HG03378 (cell line): ENCODE measurements at regions not wholly inside any gene's neighbourhood (a gene's known extent, or its start where the extent isn't known, plus 50 kb on each side); places are given as distances from the start of the nearest gene placed in this dataset.
"Not testable (repeated sequence)": the region's sequence is repeated elsewhere in the genome, so short reads cannot be mapped to it uniquely, and the experiment has no call there.

ENCODE experiments used
- ATAC-seq: cut with Tn5 transposase; IDR thresholded peaks from one replicate; pipeline ENCODE4 v1.9.1; 2021; ENCODE audit warnings: mild to moderate bottlenecking, moderate library complexity; ENCODE audit not compliant: unreplicated experiment

DNA sequence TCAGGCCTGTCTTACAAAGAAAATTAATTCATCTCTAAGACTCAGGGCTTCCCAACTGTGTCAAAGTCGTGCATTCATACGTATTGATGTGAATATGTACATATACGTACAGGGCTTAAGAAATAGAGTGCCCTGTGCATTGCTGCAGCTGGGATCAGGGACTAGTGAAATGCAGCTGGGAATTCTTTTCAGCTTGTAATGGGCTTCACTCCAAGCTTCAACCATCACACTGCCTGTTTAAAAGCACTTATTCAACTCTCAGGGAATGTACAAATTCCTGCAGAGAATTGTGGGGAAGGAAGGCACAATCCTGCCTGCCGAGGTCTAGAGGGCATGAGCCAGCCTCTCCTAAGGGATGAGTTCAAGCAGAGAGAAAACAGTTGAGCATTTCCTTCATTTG is 59.6 kb upstream of the MAN2A1 start:
- ATAC-seq: no peak

DNA sequence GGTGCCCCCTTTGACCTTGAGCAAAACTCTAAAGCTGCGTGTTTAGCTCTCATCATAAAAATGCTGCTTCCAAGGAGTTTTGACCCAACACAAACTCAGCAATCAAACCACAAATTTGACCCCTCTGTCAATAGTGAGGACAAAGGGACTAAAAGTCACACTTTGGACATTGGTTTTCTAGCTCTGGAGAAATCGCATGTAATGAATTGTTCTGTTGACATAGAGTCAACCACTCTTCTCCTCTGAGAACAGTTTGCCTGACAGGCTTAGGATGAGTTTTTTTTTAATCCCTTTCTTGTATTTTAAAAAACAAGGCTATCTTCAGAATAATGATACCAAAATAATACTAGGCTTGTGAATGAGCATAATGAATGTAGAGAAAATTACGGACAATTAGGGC is 61.1 kb upstream of the MAN2A1 start:
- ATAC-seq: no peak

DNA sequence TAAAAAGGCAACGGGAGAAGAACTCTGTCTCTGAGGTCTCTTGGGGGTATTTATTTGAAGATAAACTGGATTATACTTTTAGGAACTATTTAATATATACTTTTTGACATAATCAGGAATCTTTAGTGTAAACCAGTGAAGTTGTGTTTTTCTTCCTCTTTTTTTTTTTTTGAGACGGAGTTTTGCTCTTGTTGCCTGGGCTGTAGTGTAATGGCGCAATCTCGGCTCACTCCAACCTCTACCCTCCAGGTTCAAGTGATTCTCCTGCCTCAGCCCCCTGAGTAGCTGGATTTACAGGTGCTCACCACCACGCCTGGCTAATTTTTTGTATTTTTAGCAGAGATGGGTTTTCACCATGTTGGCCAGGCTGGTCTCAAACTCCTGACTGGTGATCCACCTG is 68.5 kb upstream of the MAN2A1 start:
- ATAC-seq: not testable (repeated sequence)

DNA sequence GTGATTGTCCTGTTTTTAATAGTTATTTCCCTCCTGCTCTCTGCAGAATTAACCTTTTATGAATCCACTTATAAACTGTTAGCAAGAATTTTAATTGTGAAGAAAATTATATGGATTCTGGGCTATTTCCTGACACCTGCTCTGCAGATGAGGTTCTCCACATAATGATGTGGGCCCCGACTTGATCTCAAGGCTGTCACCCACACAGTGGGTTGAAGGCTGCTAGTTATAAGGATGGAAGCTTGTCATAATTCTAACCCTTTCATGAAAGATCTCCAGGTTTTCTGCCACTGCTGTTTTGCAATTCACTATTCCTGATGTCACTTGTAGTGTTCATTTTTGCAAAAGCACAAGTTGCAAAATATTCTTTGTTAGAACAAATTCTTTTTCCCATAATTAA is 69.1 kb upstream of the MAN2A1 start:
- ATAC-seq: no peak

DNA sequence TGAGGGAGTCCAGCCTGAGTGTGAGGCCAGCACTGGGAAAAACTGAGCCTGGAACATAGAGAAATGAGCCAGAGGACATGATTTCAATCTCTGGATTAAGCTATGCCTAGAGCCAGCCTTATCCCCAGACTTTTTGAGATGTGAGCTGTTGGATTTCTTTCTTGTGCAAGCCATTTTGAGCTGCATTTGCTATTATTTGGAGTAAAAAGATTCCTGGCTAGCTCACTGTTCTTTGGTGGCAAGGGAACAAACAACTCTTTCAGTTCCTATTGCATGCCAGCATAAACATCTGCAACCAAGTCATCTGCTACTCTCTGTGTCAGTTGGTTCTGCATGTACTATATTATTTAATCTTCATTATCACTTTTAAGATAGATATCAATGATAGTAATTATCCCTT is 70.1 kb upstream of the MAN2A1 start:
- no peak for ATAC-seq

DNA sequence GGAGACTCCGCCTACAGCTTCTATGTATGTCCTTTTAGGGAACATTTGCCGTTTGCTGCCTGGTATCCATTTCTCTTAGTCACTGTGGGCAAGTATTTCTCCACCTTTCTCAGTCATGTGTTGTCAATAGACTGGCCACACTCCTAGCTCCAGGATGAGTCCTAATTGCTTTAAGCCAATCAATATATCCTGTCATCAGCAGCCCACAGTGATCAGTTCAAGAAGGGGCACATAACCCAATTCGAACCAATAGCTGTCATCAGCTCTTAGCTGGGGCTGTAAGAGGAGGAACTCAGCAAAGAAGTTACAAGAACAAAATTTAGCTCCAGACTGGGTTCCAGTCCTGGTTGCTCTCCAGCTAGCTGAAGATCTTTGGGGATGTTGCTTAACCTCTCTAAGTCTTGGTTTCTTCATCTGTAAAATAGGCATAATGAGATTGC is 70.7 kb upstream of the MAN2A1 start:
- no peak for ATAC-seq

DNA sequence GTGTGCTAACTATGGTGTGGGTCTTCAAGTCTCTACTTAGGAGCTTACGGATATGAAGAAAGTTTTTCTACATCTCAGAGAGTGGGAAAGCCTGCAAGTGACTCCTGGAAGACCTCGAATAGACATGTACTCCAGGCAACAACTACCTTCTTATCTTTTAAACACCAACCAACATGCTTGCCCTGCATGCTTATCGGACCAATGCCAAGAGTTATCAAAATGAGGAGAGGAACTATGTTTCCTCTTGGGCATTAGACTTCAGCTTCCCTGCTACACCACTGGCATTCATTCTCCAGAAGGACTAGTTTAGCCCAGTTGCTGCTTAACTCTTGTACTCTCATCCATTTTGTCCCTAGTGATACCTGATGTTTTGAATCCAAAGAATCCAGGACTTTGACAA is 74.7 kb upstream of the MAN2A1 start:
- no peak for ATAC-seq

DNA sequence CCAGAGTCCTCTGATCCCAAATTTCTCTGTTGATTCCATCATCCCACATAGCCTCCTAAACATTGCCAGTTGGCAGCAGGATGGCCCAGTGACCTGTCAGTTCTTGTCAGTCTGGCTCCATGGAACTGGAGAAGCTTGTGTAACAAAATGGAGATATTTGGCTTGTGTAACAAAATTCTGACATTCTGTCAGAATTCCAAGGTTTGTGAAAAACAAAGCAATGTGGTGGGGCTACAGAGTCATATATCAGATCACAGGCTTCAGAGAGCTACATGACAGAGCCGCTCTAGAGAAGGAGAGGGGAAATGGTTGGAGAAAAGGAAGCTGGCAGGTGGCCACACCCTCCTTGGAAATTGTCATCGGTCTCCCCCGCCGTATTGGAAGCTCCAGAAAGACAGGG is 75.4 kb upstream of the MAN2A1 start:
- no peak for ATAC-seq

DNA sequence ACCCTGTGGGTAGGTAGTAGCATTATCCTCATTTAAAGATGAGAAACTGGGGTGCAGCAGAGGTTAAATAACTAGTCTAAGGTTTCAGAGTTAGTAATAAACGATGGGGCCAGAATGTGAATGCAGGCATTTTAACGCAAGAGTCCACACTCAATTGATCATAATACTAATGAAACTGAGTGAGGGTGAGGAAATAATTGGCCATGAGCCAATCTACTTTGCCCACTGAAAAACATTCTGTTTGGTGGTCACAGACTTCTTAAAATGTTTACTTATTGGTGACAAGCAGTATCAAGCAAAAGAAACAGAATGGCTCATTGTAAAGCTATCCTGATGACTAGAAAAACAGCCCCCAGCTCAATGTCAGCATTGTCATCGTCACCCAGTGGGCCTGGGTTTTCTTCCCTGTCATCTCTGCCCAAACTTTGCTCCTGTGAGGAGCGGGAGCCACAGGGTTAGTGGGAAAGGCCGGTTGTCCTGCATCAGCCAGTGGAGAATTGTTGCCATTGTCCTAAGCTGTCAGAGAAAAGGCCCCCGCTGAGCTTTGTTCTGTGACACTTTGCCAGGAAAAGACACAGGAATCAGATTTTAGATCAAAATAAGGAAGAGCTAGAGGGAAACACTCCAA is 77.3 kb upstream of the MAN2A1 start:
- ATAC-seq: no peak

DNA sequence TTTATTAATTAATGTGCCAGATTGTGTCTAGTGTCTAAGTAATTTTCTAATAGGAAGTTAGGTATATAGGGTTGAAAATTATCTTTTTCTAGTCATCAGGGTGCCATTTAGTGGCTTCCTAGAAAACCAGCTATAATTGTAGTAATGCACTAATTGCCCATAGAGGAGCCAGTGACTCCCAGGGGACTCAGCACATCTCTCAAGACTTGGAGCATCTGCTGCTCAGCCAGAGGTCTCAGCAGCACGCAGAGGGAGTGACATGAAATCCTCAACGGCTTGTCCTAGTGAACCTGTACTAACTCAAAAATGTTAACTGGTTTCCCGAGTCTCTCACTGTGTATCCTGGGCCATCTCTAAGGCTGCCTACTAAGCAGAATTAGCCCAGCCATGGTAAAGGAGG is 78.2 kb upstream of the MAN2A1 start:
- ATAC-seq: no peak

DNA sequence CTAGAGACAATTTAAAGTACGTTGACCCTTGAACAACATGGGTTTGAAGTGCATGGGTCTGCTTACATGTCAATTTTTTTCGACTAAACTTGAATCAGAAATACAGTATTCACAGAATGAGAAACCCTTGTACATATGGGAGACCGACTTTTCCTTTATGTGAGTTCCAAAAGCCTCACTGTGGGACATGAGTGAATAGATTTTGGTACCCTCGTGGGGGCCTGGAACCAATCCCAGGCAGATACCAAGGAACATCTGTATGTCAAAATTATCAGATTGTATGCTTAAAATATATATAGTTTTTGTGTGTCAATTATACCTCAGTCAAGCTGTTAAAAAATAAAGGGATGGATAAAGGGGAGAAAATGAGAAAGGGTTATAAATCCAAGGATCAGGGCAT is 78.7 kb upstream of the MAN2A1 start:
- ATAC-seq: no peak

DNA sequence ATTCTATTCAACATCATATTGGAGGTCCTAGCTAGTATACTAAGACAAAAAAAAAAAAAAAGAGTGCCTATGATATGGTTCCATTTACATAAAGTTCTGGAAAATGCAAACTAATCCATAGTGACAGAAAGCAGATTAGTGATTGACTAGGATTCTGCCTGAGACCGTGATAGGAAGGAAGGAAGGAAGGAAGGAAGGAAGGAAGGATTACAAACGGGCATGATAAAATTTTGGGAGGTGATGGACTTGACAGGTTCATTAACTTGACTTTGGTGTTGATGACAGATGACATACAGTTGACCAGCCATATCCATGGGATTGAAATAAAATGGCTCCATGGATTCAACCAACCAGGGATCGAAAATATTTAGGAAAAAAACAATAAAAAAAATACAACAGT is 79.1 kb upstream of the MAN2A1 start:
- no peak for ATAC-seq

DNA sequence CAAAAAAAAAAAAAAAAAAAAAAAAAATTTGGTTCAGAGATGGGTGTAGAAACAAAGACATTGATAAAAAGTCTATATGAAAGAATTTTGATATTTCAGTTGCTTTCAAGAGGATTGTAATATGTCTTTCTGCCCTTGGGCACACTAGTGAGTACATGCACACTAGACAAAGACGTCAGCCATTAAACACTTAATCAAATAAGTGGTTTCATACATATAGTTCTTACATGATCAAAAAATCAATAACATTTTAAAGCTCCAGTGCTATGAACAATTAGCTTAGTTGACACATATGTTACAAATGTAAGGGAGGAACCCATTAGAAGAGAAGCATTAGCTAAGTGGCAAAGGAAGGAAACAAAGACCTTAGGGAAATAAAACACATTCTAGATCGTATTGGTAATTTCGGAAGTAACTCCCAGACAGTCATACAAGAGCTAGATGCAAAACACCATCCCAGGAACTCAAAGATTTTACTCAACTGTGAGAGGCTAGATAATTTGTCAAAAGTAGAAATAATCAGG is 84.5 kb upstream of the MAN2A1 start:
- ATAC-seq: no peak

DNA sequence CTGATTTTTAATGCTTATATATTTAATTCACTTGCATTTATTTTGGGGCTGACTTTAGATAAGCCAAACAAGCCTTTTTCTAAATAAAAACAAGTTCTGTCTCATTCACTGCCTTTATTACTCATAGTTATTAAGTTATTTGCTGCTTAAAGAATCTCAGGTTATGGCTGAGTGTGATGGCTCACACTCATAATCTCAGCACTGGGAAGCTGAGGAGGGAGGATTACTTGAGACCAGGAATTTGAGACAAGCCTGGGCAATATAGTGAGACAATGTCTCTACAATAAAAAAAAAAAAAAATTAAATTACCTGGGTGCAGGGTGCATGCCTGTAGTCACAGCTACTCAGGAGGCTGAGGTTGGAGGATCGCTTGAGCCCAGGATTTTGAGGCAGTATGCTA is 85.0 kb upstream of the MAN2A1 start:
- ATAC-seq: no peak

DNA sequence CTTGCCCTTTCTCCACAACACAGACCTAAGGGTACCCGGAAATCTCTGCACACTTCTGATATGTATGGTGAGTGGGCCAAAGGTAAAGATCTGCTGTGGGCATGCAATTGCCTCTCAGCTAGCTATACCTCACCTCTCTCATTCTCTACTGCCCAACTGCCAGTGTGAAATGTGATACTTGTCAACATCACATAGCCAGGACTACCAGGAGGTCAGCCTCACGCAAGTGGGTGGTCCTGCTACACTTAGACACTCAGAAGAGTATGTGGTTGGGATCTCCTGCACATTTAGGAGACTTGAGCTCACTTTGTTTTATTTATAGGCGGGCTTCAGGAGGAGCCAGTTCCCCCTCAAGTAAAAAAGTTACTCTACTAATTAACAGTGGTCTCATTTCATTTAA is 88.0 kb upstream of the MAN2A1 start:
- no peak for ATAC-seq

DNA sequence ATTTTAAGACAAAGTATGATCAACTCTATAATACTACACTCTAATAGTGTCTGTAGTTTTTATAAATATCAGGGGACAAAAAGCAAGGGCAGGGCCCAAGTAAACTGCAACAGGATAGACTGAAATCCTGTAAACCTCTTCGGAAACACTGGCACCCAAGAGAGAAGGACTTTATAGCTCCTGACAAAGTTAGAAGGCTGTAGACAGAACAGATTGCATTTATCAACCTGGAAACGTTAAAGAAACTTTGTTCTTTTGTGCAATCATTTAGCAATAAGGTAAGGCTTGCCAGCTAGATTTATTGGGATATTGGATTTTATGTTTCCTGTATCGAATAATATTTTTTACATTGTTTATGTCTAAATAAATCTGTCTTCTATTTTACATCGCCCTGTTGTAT is 91.8 kb upstream of the MAN2A1 start:
- no peak for ATAC-seq

DNA sequence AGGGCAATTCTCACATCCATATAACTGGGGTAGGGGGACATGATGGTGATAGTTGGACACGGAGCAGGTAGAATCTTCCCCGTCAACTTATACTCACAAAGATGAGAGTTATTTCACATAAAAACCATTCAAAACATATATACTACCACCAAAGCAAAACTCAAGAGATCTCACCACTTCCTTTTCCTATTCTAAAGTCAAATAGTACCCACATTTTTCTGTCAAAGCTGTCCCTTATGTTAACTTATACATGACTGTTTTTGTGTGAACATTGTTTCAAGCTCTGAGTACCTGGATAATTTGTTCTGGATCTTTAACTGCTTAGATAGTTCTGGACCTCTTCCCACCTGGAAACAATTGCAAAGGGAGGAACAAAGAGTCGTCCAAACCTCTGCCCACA is 95.5 kb upstream of the MAN2A1 start:
- ATAC-seq: no peak

DNA sequence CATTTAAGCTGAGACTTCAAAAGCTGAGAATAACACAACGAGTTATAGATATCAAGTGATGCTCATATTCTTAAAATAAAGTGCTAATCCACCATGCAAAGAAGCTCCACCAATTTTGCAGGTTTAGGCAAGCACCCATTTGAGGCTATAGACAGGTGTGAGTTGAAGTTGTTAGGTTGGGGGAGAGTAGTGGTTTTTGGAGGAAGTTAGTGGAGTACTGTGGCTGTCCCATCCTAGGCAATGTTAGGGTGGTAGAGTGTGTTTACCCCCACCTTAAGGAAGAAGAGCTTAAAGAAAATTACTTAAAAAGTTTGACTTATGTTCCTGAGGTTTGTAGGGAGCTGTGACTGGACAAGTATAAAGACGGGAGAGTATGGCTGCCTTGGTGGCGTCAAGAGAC is 98.9 kb upstream of the MAN2A1 start:
- ATAC-seq: no peak

DNA sequence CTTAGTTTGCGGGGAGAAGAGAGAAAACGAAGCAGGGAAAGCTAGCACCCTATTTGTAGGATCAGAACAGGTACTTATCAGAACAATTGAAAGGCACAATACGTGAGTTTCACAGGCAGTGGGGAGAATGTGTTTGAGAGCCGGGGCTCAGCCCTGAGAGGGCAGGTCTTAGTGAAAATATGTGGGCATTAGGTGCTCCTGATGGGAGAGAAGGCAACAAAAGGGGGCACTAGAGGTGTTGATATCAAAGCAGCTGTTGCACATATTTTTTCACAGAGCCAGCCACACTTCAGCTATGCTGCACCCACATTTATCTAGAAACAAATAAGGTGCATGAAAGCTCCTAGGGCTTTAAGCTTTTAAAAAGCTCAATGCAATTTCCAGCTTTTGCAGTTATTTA is 99.7 kb upstream of the MAN2A1 start:
- no peak for ATAC-seq

DNA sequence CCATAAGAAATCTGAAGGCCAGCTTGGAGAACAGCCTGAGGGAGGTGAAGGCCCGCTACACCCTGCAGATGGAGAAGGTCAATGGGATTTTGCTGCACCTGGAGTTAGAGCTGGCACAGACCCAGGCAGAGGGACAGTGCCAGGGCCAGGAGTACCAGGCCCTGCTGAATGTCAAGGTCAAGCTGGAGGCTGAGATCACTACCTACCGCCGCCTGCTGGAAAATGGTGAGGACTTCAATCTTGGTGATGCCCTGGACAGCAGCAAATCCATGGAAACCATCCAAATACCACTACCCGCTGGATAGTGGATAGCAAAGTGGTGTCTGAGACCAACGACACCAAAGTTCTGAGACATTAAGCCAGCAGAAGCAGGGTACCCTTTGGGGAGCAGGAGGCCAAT is 100.5 kb upstream of the MAN2A1 start:
- no peak for ATAC-seq

DNA sequence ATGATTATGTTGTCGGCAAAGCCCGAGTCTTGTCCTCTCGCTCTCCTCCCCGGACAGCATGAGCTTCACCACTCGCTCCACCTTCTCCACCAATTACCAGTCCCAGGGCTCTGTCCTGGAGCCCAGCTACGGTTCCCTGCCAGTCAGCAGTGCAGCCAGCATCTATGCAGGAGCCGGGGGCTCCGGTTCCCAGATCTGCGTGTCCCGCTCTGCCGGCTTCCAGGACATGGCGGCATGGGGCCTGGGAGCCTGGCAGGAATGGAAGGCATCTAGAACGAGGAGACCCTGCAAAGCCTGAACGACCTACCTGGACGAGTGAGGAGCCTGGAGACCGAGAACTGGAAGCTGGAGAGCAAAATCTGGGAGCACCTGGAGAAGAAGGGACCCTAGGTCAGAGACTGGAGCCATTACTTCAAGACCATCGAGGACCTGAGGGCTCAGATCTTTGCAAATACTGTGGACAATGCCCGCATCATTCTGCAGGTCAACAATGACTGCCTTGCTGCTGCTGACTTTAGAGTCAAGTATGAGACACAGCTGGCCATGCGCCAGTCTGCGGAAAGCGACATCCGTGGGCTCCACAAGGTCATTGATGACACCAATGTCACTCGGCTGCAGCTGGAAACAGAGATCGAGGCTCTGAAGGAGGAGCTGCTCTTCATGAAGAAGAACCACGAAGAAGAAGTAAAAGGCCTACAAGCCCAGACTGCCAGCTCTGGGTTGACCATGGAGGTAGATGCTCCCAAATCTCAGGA is 101.3 kb upstream of the MAN2A1 start:
- no peak for ATAC-seq

DNA sequence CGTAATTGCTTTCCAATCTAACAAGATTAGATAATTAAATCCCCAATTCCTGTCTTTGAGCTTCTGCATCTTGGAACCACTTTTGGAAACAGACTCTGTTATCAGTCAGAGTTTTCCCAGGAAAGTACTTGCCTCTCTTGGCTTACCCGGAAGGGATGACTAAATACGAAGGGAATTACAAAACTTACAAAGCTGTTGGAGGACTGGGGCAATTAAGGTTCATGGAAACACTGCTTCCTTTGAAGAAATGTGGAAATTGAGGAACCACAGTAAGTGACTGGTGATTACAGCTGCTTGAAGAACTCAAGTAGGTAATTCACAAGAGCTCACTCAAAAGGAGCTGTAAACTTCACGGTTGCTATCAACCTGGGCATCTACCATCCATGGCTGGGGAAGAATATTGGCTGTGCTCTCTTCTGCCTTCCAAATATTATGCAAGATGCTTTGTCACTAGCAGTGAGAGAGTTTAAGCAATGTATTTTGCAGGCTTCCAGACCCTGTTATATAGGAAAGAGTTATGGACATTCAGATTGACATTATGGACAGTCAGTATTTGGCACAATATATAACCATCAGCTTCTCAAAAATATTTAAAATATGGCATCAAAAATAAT is 104.6 kb upstream of the MAN2A1 start:
- no peak for ATAC-seq
